ENCODE measurements at regions not wholly inside any gene's neighbourhood (a gene's known extent, or its start where the extent isn't known, plus 50 kb on each side); places are given as distances from the start of the nearest gene placed in this dataset.
"Not testable (repeated sequence)": the region's sequence is repeated elsewhere in the genome, so short reads cannot be mapped to it uniquely, and the experiment has no call there.

DNA sequence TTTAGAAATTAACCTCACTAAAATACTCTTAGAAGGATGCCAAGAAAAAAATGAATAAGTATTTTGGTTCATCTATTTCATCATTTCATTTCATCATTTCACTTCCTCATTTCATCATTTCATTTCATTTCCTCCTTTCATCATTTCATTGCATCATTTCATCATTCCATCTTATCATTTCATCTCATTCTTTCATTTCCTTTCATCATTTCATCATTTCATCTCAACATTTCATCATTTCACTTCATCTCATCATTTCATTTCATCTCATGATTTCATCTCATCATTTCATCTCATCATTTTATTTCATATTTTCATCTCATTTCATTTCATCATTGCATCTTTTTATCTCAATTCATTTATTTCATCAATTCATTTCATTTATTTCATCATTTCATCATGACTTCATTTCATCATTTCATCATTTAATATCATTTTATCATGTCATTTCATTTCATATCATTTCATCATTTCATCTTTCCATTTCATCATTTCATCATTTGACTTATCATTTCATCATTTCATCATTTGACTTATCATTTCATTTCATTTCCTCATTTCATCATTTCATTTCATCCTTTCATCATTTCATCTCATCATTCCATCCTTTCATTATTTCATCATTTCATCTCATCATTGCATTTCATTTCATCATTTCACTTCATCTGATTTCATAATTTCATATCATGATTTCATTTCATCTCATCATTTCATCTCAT is 129.9 kb downstream of the ZNF92 start:
- DNase-seq (no peak), ATAC-seq (ENCODE audit: low read depth) (no peak)
- Histone ChIP-seq H3K4me3 (ENCODE audit: insufficient read depth, low read depth, low read length) (no peak overlapping the region), H3K9me3 (ENCODE audit: control insufficient read depth, insufficient read depth, low read length) (no peaks in the 10 kb centered on the region), H3K36me3 (ENCODE audit: control insufficient read depth, insufficient read depth, low read length) (no peaks in the 10 kb centered on the region), H3K23ac (ENCODE audit: low read depth, low read length) (no peak overlapping the region), H3K9ac (ENCODE audit: low read depth, low read length) (no peak overlapping the region), H3K9me1 (ENCODE audit: insufficient read depth, low read length) (no peaks in the 10 kb centered on the region), H3K79me1 (ENCODE audit: low read depth in 1 of 2, low read length in 2 of 2) (no peaks in the 10 kb centered on the region), H3K27ac (ENCODE audit: insufficient read depth, low read length) (no peak overlapping the region), H2BK15ac (ENCODE audit: low read depth, low read length) (no peak overlapping the region), H2BK120ac (ENCODE audit: low read depth, low read length) (no peak overlapping the region), H4K91ac (ENCODE audit: insufficient read depth, low read depth, low read length) (no peak overlapping the region), H3K4ac (ENCODE audit: low read depth, low read length) (no peak overlapping the region), H3K27me3 (ENCODE audit: control insufficient read depth, insufficient read depth, low read length) (no peaks in the 10 kb centered on the region), H2AK5ac (ENCODE audit: low read depth, low read length) (no peak overlapping the region), H2BK5ac (ENCODE audit: low read depth, low read length, poor library complexity, severe bottlenecking) (no peak overlapping the region), H2AK9ac (replicated peaks; ENCODE audit: low read depth, low read length, poor library complexity) (no peak overlapping the region), H2AFZ (replicated peaks; ENCODE audit: low read length, poor library complexity) (no peak overlapping the region), H3K14ac (replicated peaks; ENCODE audit: low read depth, low read length) (no peak overlapping the region), H4K20me1 (ENCODE audit: insufficient read depth, low read length) (no peaks in the 10 kb centered on the region), H4K5ac (ENCODE audit: low read depth, low read length) (no peak overlapping the region), H4K8ac (ENCODE audit: low read depth in 2 of 2, low read length in 2 of 2) (no peak overlapping the region), H3K4me1 (ENCODE audit: control insufficient read depth, insufficient read depth, low read length) (no peaks in the 10 kb centered on the region), H2BK20ac (ENCODE audit: low read depth, low read length) (no peak overlapping the region), H3K56ac (ENCODE audit: extremely low read depth, insufficient read depth, low read length) (no peak overlapping the region), H3K18ac (ENCODE audit: low read depth, low read length) (no peak overlapping the region), H3K4me2 (ENCODE audit: low read depth, low read length) (no peak overlapping the region)
- CTCF ChIA-PET: no interaction called here
- POLR2A ChIA-PET (ENCODE audit: unreplicated experiment): no interaction called here
- BruUV-seq (replicated peaks): no TSS peak
- dilution Hi-C loops (cut with HindIII; ENCODE audit: low sequenced_read_pairs, unreplicated experiment) (no loop called here), intact Hi-C loops (cut with micrococcal nuclease) (no loop called here), in situ Hi-C loops (cut with MboI; ENCODE audit: low sequenced_read_pairs) (no loop called here)
- TF ChIP-seq, protein P1, sequence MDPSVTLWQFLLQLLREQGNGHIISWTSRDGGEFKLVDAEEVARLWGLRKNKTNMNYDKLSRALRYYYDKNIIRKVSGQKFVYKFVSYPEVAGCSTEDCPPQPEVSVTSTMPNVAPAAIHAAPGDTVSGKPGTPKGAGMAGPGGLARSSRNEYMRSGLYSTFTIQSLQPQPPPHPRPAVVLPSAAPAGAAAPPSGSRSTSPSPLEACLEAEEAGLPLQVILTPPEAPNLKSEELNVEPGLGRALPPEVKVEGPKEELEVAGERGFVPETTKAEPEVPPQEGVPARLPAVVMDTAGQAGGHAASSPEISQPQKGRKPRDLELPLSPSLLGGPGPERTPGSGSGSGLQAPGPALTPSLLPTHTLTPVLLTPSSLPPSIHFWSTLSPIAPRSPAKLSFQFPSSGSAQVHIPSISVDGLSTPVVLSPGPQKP (IDR thresholded peaks at IDR 0.05; ENCODE audit: borderline replicate concordance, low read depth, low read length): no peak
- peak; percentile 29; the same call in 1 of the 2 replicates for TF ChIP-seq CEBPB (IDR thresholded peaks at IDR 0.05; ENCODE audit: low read depth, low read length)

- BruUV-seq (replicated peaks); H2BK5ac ChIP-seq (ENCODE audit: low read depth, low read length, poor library complexity, severe bottlenecking); H3K4me1 ChIP-seq (ENCODE audit: control insufficient read depth, insufficient read depth, low read length); POLR2A ChIA-PET (ENCODE audit: unreplicated experiment); H2BK120ac ChIP-seq (ENCODE audit: low read depth, low read length); H3K79me1 ChIP-seq (ENCODE audit: low read depth in 1 of 2, low read length in 2 of 2); H3K56ac ChIP-seq (ENCODE audit: extremely low read depth, insufficient read depth, low read length); dilution Hi-C loops (cut with HindIII; ENCODE audit: low sequenced_read_pairs, unreplicated experiment); H3K27me3 ChIP-seq (ENCODE audit: control insufficient read depth, insufficient read depth, low read length); CTCF ChIA-PET; in situ Hi-C loops (cut with MboI; ENCODE audit: low sequenced_read_pairs); intact Hi-C loops (cut with micrococcal nuclease); H3K14ac ChIP-seq (replicated peaks; ENCODE audit: low read depth, low read length); H3K36me3 ChIP-seq (ENCODE audit: control insufficient read depth, insufficient read depth, low read length); DNase-seq; H3K4ac ChIP-seq (ENCODE audit: low read depth, low read length); H3K9ac ChIP-seq (ENCODE audit: low read depth, low read length); H3K18ac ChIP-seq (ENCODE audit: low read depth, low read length); H2BK20ac ChIP-seq (ENCODE audit: low read depth, low read length); H2AK9ac ChIP-seq (replicated peaks; ENCODE audit: low read depth, low read length, poor library complexity); H2AFZ ChIP-seq (replicated peaks; ENCODE audit: low read length, poor library complexity); H4K20me1 ChIP-seq (ENCODE audit: insufficient read depth, low read length); H3K9me3 ChIP-seq (ENCODE audit: control insufficient read depth, insufficient read depth, low read length); H3K4me2 ChIP-seq (ENCODE audit: low read depth, low read length); H3K27ac ChIP-seq (ENCODE audit: insufficient read depth, low read length); H3K23ac ChIP-seq (ENCODE audit: low read depth, low read length); H4K5ac ChIP-seq (ENCODE audit: low read depth, low read length); H4K8ac ChIP-seq (ENCODE audit: low read depth in 2 of 2, low read length in 2 of 2); H3K4me3 ChIP-seq (ENCODE audit: insufficient read depth, low read depth, low read length); H3K9me1 ChIP-seq (ENCODE audit: insufficient read depth, low read length); H4K91ac ChIP-seq (ENCODE audit: insufficient read depth, low read depth, low read length); ATAC-seq (ENCODE audit: low read depth); H2AK5ac ChIP-seq (ENCODE audit: low read depth, low read length); H2BK15ac ChIP-seq (ENCODE audit: low read depth, low read length): not testable (repeated sequence)
- WGBS, 2 experiments (ENCODE audit: extremely low coverage in 2 of 2, insufficient read length in 1 of 2): 14% methylated on average over 1 of the region's 1 CpG; no CpG with 5 or more reads in 1 of the 2 experiments
Measured at GRCh38 chr7:65504504-65505319, 131.1 kb downstream of the ZNF92 start.

Data from IMR-90 (cell line).